HG02610 (cell line): ENCODE measurements at regions not wholly inside any gene's neighbourhood (a gene's known extent, or its start where the extent isn't known, plus 50 kb on each side); places are given as distances from the start of the nearest gene placed in this dataset.

Source experiments
- ATAC-seq: cut with Tn5 transposase; IDR thresholded peaks from one replicate; pipeline ENCODE4 v1.9.1; 2021; ENCODE audit warnings: mild to moderate bottlenecking, moderate library complexity; ENCODE audit not compliant: unreplicated experiment

- no peak for ATAC-seq
Observed at GRCh38 chr13:26839682-26840081, 79.1 kb upstream of the GPR12 start.

GRCh38 chr13:26838821-26839220 is 78.2 kb upstream of the GPR12 start:
- no peak for ATAC-seq

GRCh38 chr13:26837997-26838396 is 77.4 kb upstream of the GPR12 start:
- ATAC-seq = no peak

- ATAC-seq = no peak
Observed at GRCh38 chr13:26837102-26837501, 76.5 kb upstream of the GPR12 start.

- no peak for ATAC-seq
Observed at GRCh38 chr13:26836626-26837025, 76.0 kb upstream of the GPR12 start.

GRCh38 chr13:26834646-26835045 is 74.1 kb upstream of the GPR12 start:
- no peak for ATAC-seq

GRCh38 chr13:26831336-26831908 is 70.8 kb upstream of the GPR12 start:
- ATAC-seq = no peak

- ATAC-seq = no peak
Observed at GRCh38 chr13:26829716-26830115, 69.1 kb upstream of the GPR12 start.

GRCh38 chr13:26824581-26824980 is 64.0 kb upstream of the GPR12 start:
- ATAC-seq = no peak

GRCh38 chr13:26822146-26822545 is 61.6 kb upstream of the GPR12 start:
- ATAC-seq = no peak

GRCh38 chr13:26821672-26822071 is 61.1 kb upstream of the GPR12 start:
- ATAC-seq = no peak

- ATAC-seq = no peak
Observed at GRCh38 chr13:26820871-26821270, 60.3 kb upstream of the GPR12 start.

GRCh38 chr13:26819046-26819445 is 58.5 kb upstream of the GPR12 start:
- no peak for ATAC-seq

- ATAC-seq = no peak
Observed at GRCh38 chr13:26816881-26817280, 56.3 kb upstream of the GPR12 start.

- no peak for ATAC-seq
Observed at GRCh38 chr13:26813980-26814348, 53.4 kb upstream of the GPR12 start.

- no peak for ATAC-seq
Observed at GRCh38 chr13:26813321-26813979, 52.9 kb upstream of the GPR12 start.

- no peak for ATAC-seq
Observed at GRCh38 chr13:26811581-26811980, 51.0 kb upstream of the GPR12 start.
